SW 1271 (cell line): ENCODE measurements at regions not wholly inside any gene's neighbourhood (a gene's known extent, or its start where the extent isn't known, plus 50 kb on each side); places are given as distances from the start of the nearest gene placed in this dataset.

Experiments
- DNase-seq, 2 experiments: peaks; one replicate each; lab custom pipeline; 2025; lab: John Stamatoyannopoulos, UW

DNA sequence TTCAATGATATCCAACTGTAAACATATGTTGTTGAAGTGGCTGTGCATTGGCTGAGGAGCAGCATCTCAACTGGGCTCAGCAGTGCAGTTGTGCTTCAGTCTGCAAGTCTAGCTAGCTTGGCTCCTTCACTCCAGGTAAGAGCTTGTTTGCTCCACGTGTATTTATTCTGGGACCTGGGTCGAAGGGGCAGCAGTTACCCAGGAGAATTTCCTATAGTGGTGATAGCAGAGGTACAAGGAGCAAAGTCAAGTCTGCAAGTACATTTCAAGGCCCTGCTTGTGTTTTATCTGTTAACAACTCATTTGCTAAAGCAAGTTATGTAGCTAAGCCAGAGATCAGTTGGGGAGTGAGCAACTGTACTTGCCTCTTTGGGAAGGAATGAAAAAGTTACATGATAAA, 286.2 kb upstream of the UMPS start:
- DNase-seq = no peak

GRCh38 chr3:124444896-124445295, 285.4 kb upstream of the UMPS start:
- no peak for DNase-seq

DNA sequence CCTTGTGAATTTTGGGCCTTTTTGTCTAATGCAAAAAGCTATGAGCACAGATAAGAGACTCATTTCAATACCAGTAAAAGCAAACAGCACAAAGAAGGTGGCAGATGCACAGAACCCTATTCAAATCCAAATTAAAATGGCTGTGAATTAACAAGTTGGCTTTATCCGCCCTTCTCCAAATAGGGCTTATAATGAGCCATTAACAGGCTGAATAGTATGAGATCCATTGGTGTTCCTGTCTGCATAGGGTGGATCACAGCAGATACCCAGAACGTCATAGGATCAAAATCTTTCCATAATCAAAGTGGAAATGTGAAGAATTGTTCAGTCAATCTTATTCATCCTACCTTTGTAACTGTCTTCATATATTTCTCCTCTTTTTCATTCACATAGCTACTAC, 282.4 kb upstream of the UMPS start:
- DNase-seq = no peak

DNA sequence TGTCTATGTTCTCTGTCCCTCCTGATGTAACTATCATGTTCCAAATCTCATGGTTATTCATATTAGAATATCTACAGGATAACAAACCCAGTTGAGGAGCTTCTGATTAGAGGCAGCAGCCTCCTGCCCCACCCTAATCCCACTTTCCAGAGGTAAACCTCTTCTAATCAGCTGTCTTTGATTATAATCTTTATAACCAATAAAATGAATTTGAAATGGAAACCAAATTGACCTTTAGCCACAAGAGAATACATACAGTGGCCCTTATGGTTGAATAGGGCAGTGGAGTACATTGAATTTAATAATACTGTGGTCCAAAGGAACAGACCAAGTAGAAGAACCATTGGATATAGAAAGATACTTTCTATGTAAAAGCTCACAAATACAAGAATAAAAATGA, 281.3 kb upstream of the UMPS start:
- no peak for DNase-seq

- DNase-seq = no peak
Measured at GRCh38 chr3:124450366-124450765, 279.9 kb upstream of the UMPS start.

DNA sequence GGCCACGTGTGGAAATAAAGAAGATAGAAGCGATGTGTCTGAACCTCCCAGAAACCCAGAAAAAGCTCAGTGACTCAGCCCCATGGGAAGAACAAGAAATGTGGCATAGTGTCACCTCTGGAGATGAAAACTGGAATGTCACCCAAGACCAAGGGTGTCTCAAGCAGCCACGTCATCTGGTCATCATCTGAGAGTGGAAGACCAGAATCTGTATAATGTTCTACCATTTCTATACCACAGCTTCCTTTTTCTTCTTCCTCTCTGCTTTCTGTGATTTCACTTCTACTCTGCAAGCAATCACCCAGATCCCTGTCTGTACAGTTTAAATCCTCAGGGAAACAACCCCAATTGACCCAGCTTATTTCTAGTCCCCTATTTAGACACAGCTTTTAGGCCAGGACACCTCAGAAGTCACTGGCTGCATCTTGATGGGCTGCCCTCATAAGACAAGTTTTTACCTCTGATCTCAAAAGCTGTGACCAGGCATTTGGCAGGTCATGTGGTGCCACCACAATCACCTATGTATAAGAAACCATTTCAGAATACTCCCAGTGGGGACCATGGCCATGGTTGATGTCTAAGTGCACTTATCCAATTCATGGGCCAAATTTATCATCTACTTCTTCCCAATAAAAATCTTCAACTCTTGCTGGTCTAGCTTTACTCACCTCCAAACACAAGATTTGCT, 278.5 kb upstream of the UMPS start:
- no peak for DNase-seq

- no peak for DNase-seq
Measured at GRCh38 chr3:124453189-124453588, 277.1 kb upstream of the UMPS start.

GRCh38 chr3:124455891-124456290, 274.4 kb upstream of the UMPS start:
- DNase-seq = no peak

DNA sequence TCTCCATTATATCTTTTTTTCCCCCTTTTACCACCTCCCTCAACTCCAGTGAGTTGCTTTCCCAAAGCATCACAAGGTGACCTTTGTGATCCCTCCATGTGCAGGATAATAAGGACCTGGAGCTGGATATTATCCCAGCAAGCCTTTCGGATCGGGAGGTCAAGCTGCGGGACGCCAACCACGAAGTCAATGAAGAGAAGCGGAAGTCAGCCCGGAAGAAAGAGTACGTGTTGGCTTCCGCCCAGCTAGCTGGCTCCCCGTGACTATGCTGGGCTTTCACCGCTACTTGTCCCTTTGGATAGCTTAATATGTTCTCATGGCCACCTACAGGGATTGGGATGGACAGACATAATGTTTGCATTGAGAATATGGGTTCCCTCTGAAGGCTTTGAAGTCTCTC, 273.7 kb upstream of the UMPS start:
- DNase-seq = no peak

DNA sequence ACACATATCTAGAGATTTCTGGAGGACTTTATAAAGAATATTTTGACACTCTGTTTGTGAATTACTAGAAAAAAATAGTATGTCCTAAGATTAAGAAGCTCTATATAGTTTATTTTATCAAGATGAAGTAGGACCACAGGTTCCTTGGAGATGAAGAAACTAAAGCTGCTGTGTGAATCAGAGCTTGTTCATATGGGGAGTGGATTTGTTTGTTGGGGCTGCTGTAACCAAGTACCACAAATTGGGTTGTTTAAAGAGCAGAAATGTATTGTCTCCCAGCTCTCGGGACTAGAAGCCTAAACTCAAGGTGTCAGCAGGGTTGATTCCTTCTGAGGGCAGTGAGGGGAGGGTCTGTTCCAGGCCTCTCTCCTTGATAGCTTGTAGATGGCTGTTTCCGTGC, 270.6 kb upstream of the UMPS start:
- no peak for DNase-seq

DNA sequence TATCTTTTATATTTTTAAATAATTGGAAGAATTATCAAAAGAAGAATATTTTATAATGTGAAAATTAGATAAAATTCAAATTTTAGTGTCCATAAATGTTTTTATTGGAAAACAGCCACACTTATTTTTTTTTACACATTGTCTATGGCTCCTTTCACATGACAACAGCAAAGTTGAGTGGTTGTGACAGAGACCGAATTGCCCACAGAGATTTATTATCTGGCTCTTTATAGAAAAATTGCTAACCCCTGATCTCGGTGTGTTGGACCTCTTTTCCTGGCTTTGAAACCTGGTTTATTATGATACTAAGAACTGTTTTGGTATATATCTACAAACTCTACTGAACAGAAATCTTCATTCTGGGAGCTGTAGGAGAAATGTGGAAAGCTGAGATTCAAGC, 269.1 kb upstream of the UMPS start:
- DNase-seq = no peak

DNA sequence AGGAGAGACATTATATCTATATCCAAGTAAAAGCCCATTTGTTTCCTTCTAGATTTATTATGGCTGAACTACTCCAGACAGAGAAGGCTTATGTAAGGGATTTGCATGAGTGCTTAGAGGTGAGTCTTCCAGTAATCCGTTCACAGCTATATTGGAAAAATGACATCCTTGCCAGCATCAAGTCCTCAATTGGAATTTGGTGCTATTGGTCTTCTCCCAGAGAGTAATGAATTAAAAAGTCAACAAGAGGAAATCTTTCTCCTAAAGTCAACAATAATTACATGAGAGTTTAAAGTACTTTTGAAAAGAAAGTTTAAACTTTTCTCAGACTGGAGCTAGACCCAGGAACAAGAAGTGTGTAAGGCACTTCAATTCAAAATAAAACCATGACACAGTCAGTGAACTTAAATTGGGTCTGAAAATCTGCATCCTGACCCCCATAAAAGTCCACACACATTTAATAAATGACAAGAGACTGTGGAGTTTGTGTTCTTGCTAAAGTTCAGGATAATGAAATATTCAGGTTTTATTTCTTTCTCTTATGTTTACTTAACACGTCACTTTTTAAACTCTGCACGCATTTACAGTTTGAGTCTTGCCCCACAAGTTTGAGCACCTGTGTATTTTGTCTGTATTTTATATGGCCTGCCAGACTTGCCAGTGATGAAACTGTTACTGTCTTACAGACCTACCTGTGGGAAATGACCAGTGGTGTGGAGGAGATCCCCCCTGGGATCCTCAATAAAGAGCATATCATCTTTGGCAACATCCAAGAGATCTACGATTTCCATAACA, 268.2 kb upstream of the UMPS start:
- DNase-seq = no peak

- no peak for DNase-seq
Measured at GRCh38 chr3:124463234-124463633, 267.0 kb upstream of the UMPS start.

GRCh38 chr3:124467980-124468902, 262.0 kb upstream of the UMPS start:
- peak in 1 of 2 experiments; percentile 28 for DNase-seq

GRCh38 chr3:124469555-124469954, 260.7 kb upstream of the UMPS start:
- DNase-seq = no peak

DNA sequence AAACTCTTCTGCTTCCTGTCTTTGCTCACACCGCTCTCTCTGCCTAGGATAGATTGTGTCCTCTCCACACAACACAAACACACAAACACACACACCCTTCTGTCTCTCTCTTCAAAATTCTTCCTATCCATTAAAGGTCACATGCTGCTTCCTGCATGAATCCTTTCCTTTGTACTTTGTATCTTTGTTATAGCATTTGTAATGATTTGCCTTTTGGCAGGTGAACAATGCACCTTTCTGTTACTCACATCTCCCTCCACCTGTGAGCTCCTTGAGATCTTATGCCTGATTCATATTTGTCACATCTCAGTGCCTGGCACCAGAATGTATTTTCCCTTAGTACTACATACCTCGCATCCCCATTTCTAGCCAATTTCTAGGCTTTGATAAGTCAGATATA, 251.4 kb upstream of the UMPS start:
- DNase-seq = no peak

DNA sequence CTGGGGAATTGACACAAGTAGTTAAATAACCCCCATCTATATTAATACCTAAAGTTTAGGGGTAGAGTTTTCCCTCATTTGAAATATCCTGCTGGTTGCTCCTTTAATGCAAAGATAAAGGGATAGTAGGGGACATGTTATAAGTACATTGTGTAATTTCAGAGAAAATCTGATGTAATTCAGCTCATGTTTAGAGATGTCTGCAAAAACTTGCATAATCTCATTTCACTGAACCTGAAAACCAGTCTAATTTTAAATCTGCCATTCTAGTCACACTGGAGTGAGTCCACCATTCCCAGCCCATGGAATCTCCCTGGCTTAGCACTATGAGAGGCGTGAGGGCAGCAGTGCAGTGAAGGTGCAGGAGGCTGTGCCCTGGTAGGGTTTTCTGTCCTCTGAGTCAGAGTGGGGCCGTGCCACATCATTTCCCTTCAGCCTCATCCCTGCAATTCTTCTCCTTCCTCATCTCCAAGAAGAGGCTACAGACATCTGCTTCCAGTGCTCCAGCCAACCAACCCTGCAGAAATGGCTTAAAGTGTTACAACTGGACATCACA, 246.3 kb upstream of the UMPS start:
- no peak for DNase-seq

DNA sequence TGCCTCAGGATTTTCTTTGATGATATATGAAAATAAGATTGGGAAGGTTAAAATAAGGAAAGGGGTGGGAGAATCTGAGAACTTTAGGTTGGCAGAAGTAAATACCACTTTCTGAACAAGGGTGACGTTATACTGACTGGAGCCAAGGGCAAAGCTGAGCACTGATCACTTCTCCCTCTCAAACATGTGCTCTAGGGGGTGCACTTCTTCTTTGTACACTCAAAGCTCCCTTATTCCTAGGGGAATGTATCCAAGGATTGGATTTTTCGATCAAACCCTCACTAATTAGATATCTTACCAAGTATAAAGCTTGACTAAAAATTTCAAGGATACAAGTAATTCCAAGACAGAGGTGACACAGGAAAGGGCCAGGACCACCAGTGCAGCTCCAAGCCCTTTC, 243.9 kb upstream of the UMPS start:
- peak in 1 of 2 experiments; percentile 3 for DNase-seq

DNA sequence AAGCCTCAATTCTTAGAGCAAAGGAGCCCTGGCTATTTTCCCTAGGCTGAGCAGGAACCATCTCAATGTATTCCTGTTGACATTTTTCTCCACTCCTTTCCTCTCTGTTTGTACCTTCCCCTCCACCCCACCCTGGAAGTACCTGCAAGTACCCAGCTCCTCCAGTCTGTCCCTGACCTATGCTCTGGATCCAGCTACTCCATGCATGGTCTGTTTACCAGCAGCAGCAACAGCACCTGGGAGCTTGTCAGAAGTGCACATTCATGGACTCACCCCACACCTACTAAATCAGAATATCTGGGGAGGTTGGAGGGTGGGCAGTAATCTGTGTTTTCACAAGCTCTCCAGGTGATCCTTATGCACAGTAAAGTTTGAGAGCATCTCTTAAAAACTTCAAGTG, 240.7 kb upstream of the UMPS start:
- DNase-seq = no peak

- no peak for DNase-seq
Measured at GRCh38 chr3:124491098-124491497, 239.2 kb upstream of the UMPS start.

DNA sequence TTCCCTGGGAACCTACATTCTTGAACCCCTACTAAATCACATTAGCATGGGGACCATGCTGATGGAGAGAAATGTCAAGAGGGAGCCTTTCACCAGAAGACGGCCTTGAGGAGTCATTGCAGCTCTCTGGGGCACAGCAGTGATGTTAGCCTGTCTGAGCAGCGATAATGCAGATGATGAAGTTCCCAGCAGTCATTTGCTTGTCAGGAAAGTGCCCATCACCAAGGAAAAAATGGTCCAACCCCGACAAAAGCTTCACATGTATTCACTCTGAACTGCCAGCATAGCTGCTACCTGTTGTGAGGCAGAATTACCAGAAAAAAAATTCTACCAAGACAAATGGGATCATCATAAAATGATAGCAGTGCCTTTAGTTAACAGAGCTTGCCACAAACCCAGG, 238.4 kb upstream of the UMPS start:
- DNase-seq = no peak

GRCh38 chr3:124492824-124493223, 237.4 kb upstream of the UMPS start:
- DNase-seq = peak in 1 of 2 experiments; percentile 4
